SK-N-MC (cell line): ENCODE measurements at regions not wholly inside any gene's neighbourhood (a gene's known extent, or its start where the extent isn't known, plus 50 kb on each side); places are given as distances from the start of the nearest gene placed in this dataset.

Experiments
- EZH2 ChIP-seq: fragments of 200-600 bp; sonication (generic); IDR thresholded peaks from one replicate; pipeline ENCODE4 v1.6.1; 2017; ENCODE audit warnings: antibody characterized with exemption
- POLR2AphosphoS5 ChIP-seq: IDR thresholded peaks from 2 replicates; pipeline ENCODE4 v1.6.1; 2012; ENCODE audit warnings: mild to moderate bottlenecking, low read depth, low read length, borderline replicate concordance

DNA sequence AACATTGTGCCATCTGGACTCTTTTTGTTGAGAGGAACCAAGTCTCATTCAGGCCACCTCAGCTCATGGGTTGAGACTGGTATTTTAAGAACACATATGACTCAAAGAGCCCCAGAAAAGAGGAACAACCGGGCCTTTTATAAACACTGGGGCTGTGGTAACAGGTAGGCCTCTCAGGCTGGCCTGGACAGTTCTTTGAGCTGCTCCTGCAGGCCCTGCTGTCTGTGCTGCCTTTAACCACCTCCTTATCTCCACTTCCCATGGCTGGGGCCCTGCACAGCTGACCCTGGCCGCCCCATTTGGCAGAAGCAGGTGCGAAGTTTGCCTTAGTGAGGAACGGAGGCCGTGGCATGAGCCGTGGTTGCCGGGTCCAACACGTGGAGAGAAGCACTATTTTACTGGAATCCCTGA is 163.3 kb downstream of the RHOU start:
- TF ChIP-seq POLR2AphosphoS5 (no peak), EZH2 (no peak)
